ENCODE measurements at regions not wholly inside any gene's neighbourhood (a gene's known extent, or its start where the extent isn't known, plus 50 kb on each side); places are given as distances from the start of the nearest gene placed in this dataset.

- no peak overlapping the region for H3K4me3 ChIP-seq
- no peaks in the 10 kb centered on the region for H3K36me3 ChIP-seq
- 70 to 82% (median 81%) methylated on average over 2 of the region's 2 CpGs for WGBS, 3 donors
- DNase-seq: no peak
- H3K27ac ChIP-seq: no peak overlapping the region
- intact Hi-C loops (cut with DNase I): loop anchor here in 3 of 4 donors (5.0 to 10.0 kb wide), 3 partner anchors 487 to 642 kb away; partner anchors contain the start of gene ADAMTS9 (in 3 of the 3)
- no peak for TF ChIP-seq CTCF (IDR thresholded peaks at IDR 0.05)
- TF ChIP-seq POLR2A (IDR thresholded peaks at IDR 0.05): no peak
- no peak for TF ChIP-seq EP300 (IDR thresholded peaks at IDR 0.05)
- no peaks in the 10 kb centered on the region for H3K27me3 ChIP-seq
- no peaks in the 10 kb centered on the region for H3K9me3 ChIP-seq
- H3K4me1 ChIP-seq (ENCODE audit: insufficient read depth): peaks cover 4% of the 10 kb centered on the region
Observed at GRCh38 chr3:65174713-65175112, 486.9 kb upstream of the ADAMTS9 start.

- Histone ChIP-seq H3K27me3 (no peaks in the 10 kb centered on the region), H3K9me3 (no peaks in the 10 kb centered on the region), H3K36me3 (no peaks in the 10 kb centered on the region), H3K4me3 (no peak overlapping the region), H3K4me1 (ENCODE audit: insufficient read depth) (peaks cover 5% of the 10 kb centered on the region), H3K27ac (no peak overlapping the region)
- intact Hi-C loops (cut with DNase I): loop anchor here in 3 of 4 donors (5.0 to 10.0 kb wide), 3 partner anchors 487 to 642 kb away; partner anchors contain the start of gene ADAMTS9 (in 3 of the 3)
- 74 to 96% (median 95%) methylated on average over 2 of the region's 2 CpGs for WGBS, 3 donors
- no peak for DNase-seq
- TF ChIP-seq EP300 (IDR thresholded peaks at IDR 0.05) (no peak), POLR2A (IDR thresholded peaks at IDR 0.05) (no peak), CTCF (IDR thresholded peaks at IDR 0.05) (no peak)
Observed at GRCh38 chr3:65173841-65174240, 486.0 kb upstream of the ADAMTS9 start.

GRCh38 chr3:65172209-65172608, 484.4 kb upstream of the ADAMTS9 start:
- H3K27ac ChIP-seq: no peak overlapping the region
- H3K4me3 ChIP-seq: no peak overlapping the region
- intact Hi-C loops (cut with DNase I): loop anchor here in 3 of 4 donors (5.0 to 10.0 kb wide), 3 partner anchors 485 to 640 kb away; partner anchors contain the start of gene ADAMTS9 (in 3 of the 3)
- H3K9me3 ChIP-seq: no peaks in the 10 kb centered on the region
- H3K27me3 ChIP-seq: no peaks in the 10 kb centered on the region
- H3K36me3 ChIP-seq: no peaks in the 10 kb centered on the region
- DNase-seq: no peak
- 56 to 79% (median 62%) methylated on average over 5 of the region's 5 CpGs for WGBS, 3 donors
- peaks cover 5% of the 10 kb centered on the region for H3K4me1 ChIP-seq (ENCODE audit: insufficient read depth)
- no peak for TF ChIP-seq CTCF (IDR thresholded peaks at IDR 0.05)
- TF ChIP-seq POLR2A (IDR thresholded peaks at IDR 0.05): no peak
- no peak for TF ChIP-seq EP300 (IDR thresholded peaks at IDR 0.05)

GRCh38 chr3:65170390-65171042, 482.7 kb upstream of the ADAMTS9 start:
- WGBS, 3 donors: 22 to 26% (median 23%) methylated on average over 10 of the region's 10 CpGs
- Histone ChIP-seq H3K9me3 (no peaks in the 10 kb centered on the region), H3K27me3 (no peaks in the 10 kb centered on the region), H3K4me1 (ENCODE audit: insufficient read depth) (peaks cover 7% of the 10 kb centered on the region), H3K27ac (no peak overlapping the region), H3K36me3 (no peaks in the 10 kb centered on the region), H3K4me3 (no peak overlapping the region)
- TF ChIP-seq EP300 (IDR thresholded peaks at IDR 0.05): peak; percentile 100
- TF ChIP-seq POLR2A (IDR thresholded peaks at IDR 0.05): no peak
- peak in 2 of 3 donors; percentile 17 to 39 for TF ChIP-seq CTCF (IDR thresholded peaks at IDR 0.05)
- intact Hi-C loops (cut with DNase I): loop anchor here in 3 of 4 donors (5.0 to 10.0 kb wide), 3 partner anchors 483 to 638 kb away; partner anchors contain the start of gene ADAMTS9 (in 3 of the 3)
- DNase-seq: peak; percentile 71 to 90 (median 87)

Measured in ovary (tissue), 7 donors.